ES-I3 (cell line): ENCODE measurements at regions not wholly inside any gene's neighbourhood (a gene's known extent, or its start where the extent isn't known, plus 50 kb on each side); places are given as distances from the start of the nearest gene placed in this dataset.
"Not testable (repeated sequence)": the region's sequence is repeated elsewhere in the genome, so short reads cannot be mapped to it uniquely, and the experiment has no call there.

Experiments used
- H3K36me3 ChIP-seq: 2 replicates; pipeline ENCODE4 v1.6.1; 2013; ENCODE audit warnings: mild to moderate bottlenecking, low read length, control low read depth, moderate library complexity; ENCODE audit not compliant: insufficient read depth
- H3K4me1 ChIP-seq: 2 replicates; pipeline ENCODE4 v1.6.1; 2013; ENCODE audit warnings: mild to moderate bottlenecking, control low read depth, low read length; ENCODE audit not compliant: insufficient read depth
- H3K9ac ChIP-seq: 2 replicates; pipeline ENCODE4 v1.6.1; 2013; ENCODE audit warnings: low read depth, mild to moderate bottlenecking, low read length, moderate library complexity
- H3K9me3 ChIP-seq: 2 replicates; pipeline ENCODE4 v1.6.1; 2013; ENCODE audit warnings: mild to moderate bottlenecking, low read length, moderate library complexity; ENCODE audit not compliant: control insufficient read depth, insufficient read depth

GRCh38 chr5:68691874-68692273 is 401.9 kb upstream of the SLC30A5 start:
- not testable (repeated sequence) for H3K9ac ChIP-seq, H3K36me3 ChIP-seq, H3K4me1 ChIP-seq, H3K9me3 ChIP-seq

- no peaks in the 10 kb centered on the region for H3K4me1 ChIP-seq
- no peaks in the 10 kb centered on the region for H3K36me3 ChIP-seq
- H3K9me3 ChIP-seq, result no peaks in the 10 kb centered on the region
- H3K9ac ChIP-seq, result no peak overlapping the region
Observed at GRCh38 chr5:68698025-68698940, 395.5 kb upstream of the SLC30A5 start.

GRCh38 chr5:68699966-68700365 is 393.8 kb upstream of the SLC30A5 start:
- Histone ChIP-seq H3K4me1 (no peaks in the 10 kb centered on the region), H3K36me3 (no peaks in the 10 kb centered on the region), H3K9me3 (no peaks in the 10 kb centered on the region), H3K9ac (no peak overlapping the region)

GRCh38 chr5:68707575-68707974 is 386.2 kb upstream of the SLC30A5 start:
- H3K36me3 ChIP-seq, result no peaks in the 10 kb centered on the region
- H3K9me3 ChIP-seq, result no peaks in the 10 kb centered on the region
- H3K4me1 ChIP-seq, result no peaks in the 10 kb centered on the region; the same call in 1 of the 2 replicates
- H3K9ac ChIP-seq, result no peak overlapping the region

- Histone ChIP-seq H3K4me1 (no peaks in the 10 kb centered on the region; the same call in 1 of the 2 replicates), H3K9me3 (no peaks in the 10 kb centered on the region), H3K9ac (no peak overlapping the region), H3K36me3 (no peaks in the 10 kb centered on the region)
Observed at GRCh38 chr5:68708156-68708841, 385.5 kb upstream of the SLC30A5 start.

GRCh38 chr5:68708842-68709170 is 385.0 kb upstream of the SLC30A5 start:
- Histone ChIP-seq H3K9me3 (no peaks in the 10 kb centered on the region), H3K9ac (no peak overlapping the region), H3K4me1 (no peaks in the 10 kb centered on the region; the same call in 1 of the 2 replicates), H3K36me3 (no peaks in the 10 kb centered on the region)

GRCh38 chr5:68709239-68709638 is 384.6 kb upstream of the SLC30A5 start:
- no peaks in the 10 kb centered on the region for H3K9me3 ChIP-seq
- H3K4me1 ChIP-seq, result no peaks in the 10 kb centered on the region; the same call in 1 of the 2 replicates
- H3K36me3 ChIP-seq, result no peaks in the 10 kb centered on the region
- no peak overlapping the region for H3K9ac ChIP-seq

- Histone ChIP-seq H3K36me3 (no peaks in the 10 kb centered on the region), H3K4me1 (no peaks in the 10 kb centered on the region; the same call in 1 of the 2 replicates), H3K9ac (no peak overlapping the region), H3K9me3 (no peaks in the 10 kb centered on the region)
Observed at GRCh38 chr5:68710514-68710913, 383.3 kb upstream of the SLC30A5 start.

GRCh38 chr5:68711293-68712200 is 382.3 kb upstream of the SLC30A5 start:
- no peaks in the 10 kb centered on the region; the same call in 1 of the 2 replicates for H3K4me1 ChIP-seq
- H3K36me3 ChIP-seq, result no peaks in the 10 kb centered on the region
- no peaks in the 10 kb centered on the region for H3K9me3 ChIP-seq
- no peak overlapping the region for H3K9ac ChIP-seq

GRCh38 chr5:68714810-68715209 is 379.0 kb upstream of the SLC30A5 start:
- no peak overlapping the region for H3K9ac ChIP-seq
- H3K4me1 ChIP-seq, result no peaks in the 10 kb centered on the region; the same call in 1 of the 2 replicates
- H3K36me3 ChIP-seq, result no peaks in the 10 kb centered on the region
- H3K9me3 ChIP-seq, result no peaks in the 10 kb centered on the region

GRCh38 chr5:68720884-68721610 is 372.8 kb upstream of the SLC30A5 start:
- H3K9me3 ChIP-seq, result no peaks in the 10 kb centered on the region
- no peaks in the 10 kb centered on the region for H3K36me3 ChIP-seq
- H3K9ac ChIP-seq, result no peak overlapping the region
- no peaks in the 10 kb centered on the region for H3K4me1 ChIP-seq

- H3K9me3 ChIP-seq, result no peaks in the 10 kb centered on the region
- no peaks in the 10 kb centered on the region for H3K4me1 ChIP-seq
- H3K9ac ChIP-seq, result no peak overlapping the region
- no peaks in the 10 kb centered on the region for H3K36me3 ChIP-seq
Observed at GRCh38 chr5:68722357-68722756, 371.5 kb upstream of the SLC30A5 start.

GRCh38 chr5:68725905-68726683 is 367.7 kb upstream of the SLC30A5 start:
- H3K9me3 ChIP-seq, result no peaks in the 10 kb centered on the region
- H3K36me3 ChIP-seq, result no peaks in the 10 kb centered on the region
- H3K4me1 ChIP-seq, result 0 out of 2 replicates have a peak, but pooled peaks cover 6% of the 10 kb centered on the region
- H3K9ac ChIP-seq, result no peak overlapping the region
